Fibroblast of pulmonary artery (primary cell): ENCODE measurements at regions not wholly inside any gene's neighbourhood (a gene's known extent, or its start where the extent isn't known, plus 50 kb on each side); places are given as distances from the start of the nearest gene placed in this dataset.

Experiments
- DNase-seq: peaks from one replicate; pipeline ENCODE4 v3.0.0-alpha.2; 2010; ENCODE audit warnings: low read depth
- H3K4me3 ChIP-seq: replicated peaks from 2 replicates; pipeline ENCODE4 v1.5.1; 2011; ENCODE audit warnings: low read depth, mild to moderate bottlenecking, control low read depth, low read length, moderate library complexity
- TF ChIP-seq, protein P1 (sequence below): IDR thresholded peaks from 2 replicates; pipeline ENCODE4 v1.5.1; 2011; ENCODE audit warnings: mild to moderate bottlenecking, control low read depth, low read length, inconsistent platforms; ENCODE audit errors: missing control alignments

DNA sequence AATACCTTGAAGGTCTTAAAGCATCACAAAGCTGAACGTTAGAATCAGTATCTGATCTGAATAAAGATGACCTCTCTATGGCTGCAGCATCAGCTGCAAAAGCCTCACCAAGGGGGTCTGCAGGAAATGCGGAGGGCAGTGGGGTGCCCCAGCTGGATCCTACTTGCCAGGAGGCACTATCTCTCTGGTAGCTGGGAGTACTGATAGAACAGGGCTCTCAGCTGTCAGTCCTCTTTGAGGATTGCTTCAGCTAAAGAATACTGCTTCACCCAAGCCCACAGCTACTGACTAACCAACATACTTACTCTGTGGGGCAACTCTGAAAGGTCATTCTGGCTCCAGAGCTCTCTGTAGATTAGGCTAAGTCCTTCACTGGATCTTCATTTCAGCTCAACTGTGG, 112.5 kb upstream of the ZFP42 start:
- no peak overlapping the region for H3K4me3 ChIP-seq
- TF ChIP-seq, protein P1, sequence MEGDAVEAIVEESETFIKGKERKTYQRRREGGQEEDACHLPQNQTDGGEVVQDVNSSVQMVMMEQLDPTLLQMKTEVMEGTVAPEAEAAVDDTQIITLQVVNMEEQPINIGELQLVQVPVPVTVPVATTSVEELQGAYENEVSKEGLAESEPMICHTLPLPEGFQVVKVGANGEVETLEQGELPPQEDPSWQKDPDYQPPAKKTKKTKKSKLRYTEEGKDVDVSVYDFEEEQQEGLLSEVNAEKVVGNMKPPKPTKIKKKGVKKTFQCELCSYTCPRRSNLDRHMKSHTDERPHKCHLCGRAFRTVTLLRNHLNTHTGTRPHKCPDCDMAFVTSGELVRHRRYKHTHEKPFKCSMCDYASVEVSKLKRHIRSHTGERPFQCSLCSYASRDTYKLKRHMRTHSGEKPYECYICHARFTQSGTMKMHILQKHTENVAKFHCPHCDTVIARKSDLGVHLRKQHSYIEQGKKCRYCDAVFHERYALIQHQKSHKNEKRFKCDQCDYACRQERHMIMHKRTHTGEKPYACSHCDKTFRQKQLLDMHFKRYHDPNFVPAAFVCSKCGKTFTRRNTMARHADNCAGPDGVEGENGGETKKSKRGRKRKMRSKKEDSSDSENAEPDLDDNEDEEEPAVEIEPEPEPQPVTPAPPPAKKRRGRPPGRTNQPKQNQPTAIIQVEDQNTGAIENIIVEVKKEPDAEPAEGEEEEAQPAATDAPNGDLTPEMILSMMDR = no peak
- no peak for DNase-seq

DNA sequence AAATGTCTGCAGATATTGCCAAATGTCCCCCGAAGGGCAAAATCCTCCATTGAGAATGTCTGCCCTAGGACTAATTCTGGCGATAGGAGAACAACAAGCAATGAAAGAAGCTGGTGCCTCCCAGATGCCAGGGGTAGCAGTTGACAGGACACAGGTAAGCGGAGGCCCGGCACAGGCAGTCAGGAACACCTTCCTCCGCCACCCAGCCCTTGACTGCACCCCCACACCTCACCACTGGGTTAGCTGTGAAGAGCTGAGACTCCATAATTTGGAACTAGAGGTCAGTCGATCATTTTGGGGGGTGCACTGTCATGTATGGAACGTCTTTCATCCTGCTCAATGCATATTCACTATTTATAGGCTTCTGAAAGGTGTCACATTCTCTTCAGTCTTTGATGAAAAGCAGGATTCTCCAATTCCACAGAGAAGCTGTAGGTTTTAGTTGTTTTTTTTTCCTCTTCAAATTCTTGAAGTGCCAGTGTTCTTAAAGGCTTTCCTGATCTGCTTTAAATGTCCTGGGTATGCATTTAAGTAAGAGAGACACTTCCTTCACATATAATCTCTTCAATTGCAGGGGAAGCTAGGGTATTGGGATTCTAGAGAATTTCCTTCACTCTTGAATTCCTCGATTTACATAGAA, 111.6 kb upstream of the ZFP42 start:
- H3K4me3 ChIP-seq = no peak overlapping the region
- DNase-seq = no peak
- TF ChIP-seq, protein P1 = no peak

DNA sequence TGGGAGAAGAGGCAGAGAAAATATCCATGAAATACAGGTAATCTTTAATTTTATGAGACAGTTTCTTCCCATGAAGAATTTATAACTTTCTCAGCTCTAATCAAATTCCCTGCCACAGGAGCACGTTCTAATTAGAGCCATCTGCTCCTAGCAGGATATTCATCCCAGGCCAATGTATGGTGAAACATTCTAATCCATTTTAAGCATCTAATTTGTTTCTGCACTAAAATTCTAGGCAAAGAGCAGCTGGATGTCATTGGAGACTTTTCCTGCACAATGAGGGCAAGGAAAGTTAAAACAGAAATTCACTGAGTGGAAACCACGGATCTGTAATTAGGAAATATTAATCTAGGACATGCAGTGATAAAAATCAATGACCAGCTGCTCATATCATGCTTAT, 107.7 kb upstream of the ZFP42 start:
- TF ChIP-seq, protein P1 = no peak
- H3K4me3 ChIP-seq = no peak overlapping the region
- no peak for DNase-seq

DNA sequence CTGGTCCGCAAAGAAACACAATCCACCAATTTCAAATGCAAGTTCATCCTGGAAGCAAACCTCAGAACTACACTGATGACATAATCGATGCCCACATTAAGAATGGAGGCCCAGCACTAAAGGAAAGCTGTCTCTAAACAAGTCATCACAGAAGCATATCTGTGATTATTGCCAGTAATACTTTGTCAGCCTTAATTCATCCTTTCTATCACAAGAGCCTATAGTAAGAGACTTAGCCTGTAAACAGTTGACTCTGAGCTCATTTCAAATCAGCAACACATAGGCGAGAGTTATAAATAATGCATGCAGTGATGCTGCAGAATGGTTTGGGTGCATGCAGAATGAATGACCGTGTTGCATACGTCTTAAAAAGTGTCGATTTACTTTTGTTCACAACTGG, 105.9 kb upstream of the ZFP42 start:
- DNase-seq = no peak
- TF ChIP-seq, protein P1 = no peak

DNA sequence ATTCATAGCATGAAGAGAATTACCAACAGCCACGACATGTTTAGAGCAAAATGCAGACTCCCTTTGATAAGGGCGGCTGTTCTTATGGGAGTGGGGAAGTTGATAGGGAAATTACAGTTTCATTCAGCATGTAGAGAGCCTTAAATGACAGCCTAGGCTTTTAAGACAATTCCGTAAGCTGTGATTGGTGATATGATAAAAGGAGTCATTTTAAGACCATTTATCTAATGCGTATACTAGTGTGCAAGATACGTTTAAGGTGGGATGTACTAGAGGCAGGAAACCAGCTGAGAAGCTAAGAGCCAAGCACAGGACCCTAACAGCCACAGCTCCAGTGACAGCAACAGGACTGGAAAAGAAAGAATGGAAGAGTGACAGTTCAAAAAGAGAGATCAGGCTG, 102.2 kb upstream of the ZFP42 start:
- TF ChIP-seq, protein P1 = no peak
- no peak for DNase-seq
- no peak overlapping the region for H3K4me3 ChIP-seq

More for the DNA sequence above, 105.9 kb upstream of the ZFP42 start:
- H3K4me3 ChIP-seq = no peak overlapping the region

DNA sequence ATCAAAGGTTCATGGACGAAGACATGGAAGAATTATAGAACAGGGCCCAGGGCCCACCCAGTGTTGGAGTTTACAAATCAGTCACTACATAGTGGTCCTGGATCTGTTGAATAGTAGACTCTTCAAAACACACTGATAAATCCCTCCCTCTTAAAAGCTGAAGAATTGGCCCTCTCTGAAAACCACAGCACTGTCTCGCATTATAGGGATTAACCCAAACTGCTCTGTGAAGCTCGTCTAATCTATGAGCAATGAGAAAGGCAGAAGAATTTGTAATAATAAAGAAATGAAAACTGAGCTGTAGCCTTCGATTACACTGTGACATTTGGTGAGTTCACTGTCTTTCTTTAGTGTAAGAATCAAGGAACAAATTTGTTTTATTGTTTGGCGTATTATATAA, 92.5 kb upstream of the ZFP42 start:
- TF ChIP-seq, protein P1 = no peak
- no peak overlapping the region for H3K4me3 ChIP-seq
- no peak for DNase-seq

DNA sequence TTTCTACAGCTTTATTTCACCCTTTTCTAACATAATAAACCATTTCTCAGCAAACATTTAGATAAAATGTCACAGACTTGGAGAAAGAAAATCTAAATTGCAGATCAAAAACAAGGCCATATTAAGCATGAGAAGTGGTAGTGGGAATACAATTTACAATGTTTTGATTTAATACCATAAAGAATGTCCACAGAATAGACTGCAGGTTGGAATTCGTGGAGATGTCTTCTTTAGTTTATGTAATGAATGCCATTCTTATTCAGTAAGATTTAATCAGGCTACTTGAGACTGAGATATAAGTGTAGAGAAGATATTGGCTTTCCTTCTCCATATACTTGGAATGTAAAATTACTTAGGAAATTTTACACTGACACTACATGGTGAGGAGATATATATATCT, 91.9 kb upstream of the ZFP42 start:
- TF ChIP-seq, protein P1 = no peak
- no peak overlapping the region for H3K4me3 ChIP-seq
- no peak for DNase-seq
